ENCODE measurements at regions not wholly inside any gene's neighbourhood (a gene's known extent, or its start where the extent isn't known, plus 50 kb on each side); places are given as distances from the start of the nearest gene placed in this dataset.
"Not testable (repeated sequence)": the region's sequence is repeated elsewhere in the genome, so short reads cannot be mapped to it uniquely, and the experiment has no call there.

- DNase-seq (ENCODE audit: low read depth in 2 of 3, low spot score in 2 of 3), result no peak
These were observed 393.5 kb upstream of the MON1B start for GRCh38 chr16:76797457-76797856.

GRCh38 chr16:76800196-76800595, 390.8 kb upstream of the MON1B start:
- no peak for DNase-seq (ENCODE audit: low read depth in 2 of 3, low spot score in 2 of 3)

- no peak for DNase-seq (ENCODE audit: low read depth in 2 of 3, low spot score in 2 of 3)
These were observed 389.6 kb upstream of the MON1B start for GRCh38 chr16:76801357-76801756.

- no peak for DNase-seq (ENCODE audit: low read depth in 2 of 3, low spot score in 2 of 3)
These were observed 374.5 kb upstream of the MON1B start for GRCh38 chr16:76816475-76816874.

GRCh38 chr16:76818606-76819181, 372.3 kb upstream of the MON1B start:
- DNase-seq (ENCODE audit: low read depth in 2 of 3, low spot score in 2 of 3), result no peak

GRCh38 chr16:76819226-76819916, 371.6 kb upstream of the MON1B start:
- DNase-seq (ENCODE audit: low read depth in 2 of 3, low spot score in 2 of 3), result no peak

- no peak for DNase-seq (ENCODE audit: low read depth in 2 of 3, low spot score in 2 of 3)
These were observed 366.8 kb upstream of the MON1B start for GRCh38 chr16:76824221-76824620.

- DNase-seq (ENCODE audit: low read depth in 2 of 3, low spot score in 2 of 3), result no peak
These were observed 366.2 kb upstream of the MON1B start for GRCh38 chr16:76824791-76825190.

- DNase-seq (ENCODE audit: low read depth in 2 of 3, low spot score in 2 of 3), result no peak
These were observed 355.7 kb upstream of the MON1B start for GRCh38 chr16:76835339-76835738.

GRCh38 chr16:76835779-76836300, 355.1 kb upstream of the MON1B start:
- no peak for DNase-seq (ENCODE audit: low read depth in 2 of 3, low spot score in 2 of 3)

GRCh38 chr16:76837872-76838271, 353.1 kb upstream of the MON1B start:
- no peak for DNase-seq (ENCODE audit: low read depth in 2 of 3, low spot score in 2 of 3)

- DNase-seq (ENCODE audit: low read depth in 2 of 3, low spot score in 2 of 3), result no peak
These were observed 336.8 kb upstream of the MON1B start for GRCh38 chr16:76854234-76854633.

- DNase-seq (ENCODE audit: low read depth in 2 of 3, low spot score in 2 of 3), result no peak
These were observed 334.9 kb upstream of the MON1B start for GRCh38 chr16:76856112-76856511.

GRCh38 chr16:76857402-76857801, 333.6 kb upstream of the MON1B start:
- DNase-seq (ENCODE audit: low read depth in 2 of 3, low spot score in 2 of 3), result no peak

- DNase-seq (ENCODE audit: low read depth in 2 of 3, low spot score in 2 of 3), result no peak
These were observed 328.1 kb upstream of the MON1B start for GRCh38 chr16:76862901-76863300.

GRCh38 chr16:76866994-76867393, 324.0 kb upstream of the MON1B start:
- DNase-seq (ENCODE audit: low read depth in 2 of 3, low spot score in 2 of 3), result no peak

- DNase-seq (ENCODE audit: low read depth in 2 of 3, low spot score in 2 of 3), result no peak
These were observed 315.1 kb upstream of the MON1B start for GRCh38 chr16:76875898-76876297.

GRCh38 chr16:76879420-76879819, 311.6 kb upstream of the MON1B start:
- no peak for DNase-seq (ENCODE audit: low read depth in 2 of 3, low spot score in 2 of 3)

- DNase-seq (ENCODE audit: low read depth in 2 of 3, low spot score in 2 of 3), result not testable (repeated sequence)
These were observed 310.5 kb upstream of the MON1B start for GRCh38 chr16:76880523-76880922.

GRCh38 chr16:76882105-76882504, 308.9 kb upstream of the MON1B start:
- DNase-seq (ENCODE audit: low read depth in 2 of 3, low spot score in 2 of 3), result no peak

- DNase-seq (ENCODE audit: low read depth in 2 of 3, low spot score in 2 of 3), result no peak
These were observed 307.9 kb upstream of the MON1B start for GRCh38 chr16:76883076-76883475.

- DNase-seq (ENCODE audit: low read depth in 2 of 3, low spot score in 2 of 3), result no peak
These were observed 305.0 kb upstream of the MON1B start for GRCh38 chr16:76885776-76886537.

All from hematopoietic multipotent progenitor cell (in vitro differentiated cells).